AG04449 (cell line): ENCODE measurements at regions not wholly inside any gene's neighbourhood (a gene's known extent, or its start where the extent isn't known, plus 50 kb on each side); places are given as distances from the start of the nearest gene placed in this dataset.

ENCODE experiments used
- CTCF ChIA-PET: fragments of 350-600 bp; formaldehyde crosslinking; extraction: SDS; loops from one replicate; lab custom pipeline; 2021; ENCODE audit warnings: antibody characterized with exemption; lab: Yijun Ruan, JAX
- POLR2A ChIA-PET: fragments of 400-600, 350-600 bp; formaldehyde crosslinking; extraction: SDS; loops from one replicate; lab custom pipeline; 2020; ENCODE audit warnings: antibody characterized with exemption, inconsistent platforms; lab: Yijun Ruan, JAX
- DNase-seq: peaks from one replicate; pipeline ENCODE4 v3.0.0-alpha.2; 2010; ENCODE audit warnings: low read depth, low spot score
- H3K4me3 ChIP-seq: 2 replicates; pipeline ENCODE4 v1.5.1; 2011; ENCODE audit warnings: low read depth, mild to moderate bottlenecking, control low read depth, low read length
- CTCF ChIP-seq: IDR thresholded peaks from one replicate; pipeline ENCODE4 v1.5.1; 2011; ENCODE audit warnings: mild to moderate bottlenecking, moderate library complexity, low read length, control low read depth, inconsistent platforms; ENCODE audit not compliant: insufficient read depth; ENCODE audit errors: missing control alignments

GRCh38 chr22:48811885-48812284, 1015.8 kb downstream of the BRD1 start:
- no peak overlapping the region for H3K4me3 ChIP-seq
- ChIA-PET POLR2A (no interaction called here), CTCF (no interaction called here)
- no peak for TF ChIP-seq CTCF
- DNase-seq: no peak

- ChIA-PET POLR2A (no interaction called here), CTCF (no interaction called here)
- no peak for DNase-seq
- TF ChIP-seq CTCF: no peak
- H3K4me3 ChIP-seq: no peak overlapping the region
These were observed 1019.4 kb downstream of the BRD1 start for GRCh38 chr22:48808038-48808960.

- ChIA-PET CTCF (no interaction called here), POLR2A (no interaction called here)
- DNase-seq: no peak
- no peak for TF ChIP-seq CTCF
- no peak overlapping the region for H3K4me3 ChIP-seq
These were observed 1020.5 kb downstream of the BRD1 start for GRCh38 chr22:48807155-48807554.

GRCh38 chr22:48806227-48806781, 1021.4 kb downstream of the BRD1 start:
- POLR2A ChIA-PET: no interaction called here
- no peak for DNase-seq
- CTCF ChIA-PET: no interaction called here
- TF ChIP-seq CTCF: no peak
- no peak overlapping the region for H3K4me3 ChIP-seq

GRCh38 chr22:48805516-48805915, 1022.2 kb downstream of the BRD1 start:
- H3K4me3 ChIP-seq: no peak overlapping the region
- TF ChIP-seq CTCF: no peak
- no peak for DNase-seq
- POLR2A ChIA-PET: no interaction called here
- CTCF ChIA-PET: no interaction called here

- no peak for TF ChIP-seq CTCF
- ChIA-PET POLR2A (no interaction called here), CTCF (no interaction called here)
- DNase-seq: no peak
- no peak overlapping the region for H3K4me3 ChIP-seq
These were observed 1022.8 kb downstream of the BRD1 start for GRCh38 chr22:48804811-48805301.
